Stomach (tissue), 8 donors: ENCODE measurements at regions not wholly inside any gene's neighbourhood (a gene's known extent, or its start where the extent isn't known, plus 50 kb on each side); places are given as distances from the start of the nearest gene placed in this dataset.
A peak's percentile ranks its signal among the peaks of the same experiment; 100 is the strongest.

Experiments used
- DNase-seq, 2 donors: peaks; one replicate each; pipeline versions ENCODE4 v3.0.0 to v3.0.0-alpha.2; 2013 to 2019
- H3K27ac ChIP-seq, 5 donors: fragments of 200-600 bp in 4 of 5; sonication (generic) in 4 of 5; one replicate each; pipeline ENCODE4 v1.5.1; 2013 to 2019; ENCODE audit warnings: mild to moderate bottlenecking in 1 of 5, moderate library complexity in 1 of 5
- H3K27me3 ChIP-seq, 3 donors: fragments of 200-600 bp; sonication (generic); one replicate each; pipeline ENCODE4 v1.5.1; 2017 to 2019; ENCODE audit warnings: mixed run types in 1 of 3
- H3K36me3 ChIP-seq, 4 donors: fragments of 200-600 bp; sonication (generic); 1 replicate in 3 of 4; 2 replicates in 1 of 4; pipeline ENCODE4 v1.5.1; 2016 to 2019
- H3K4me1 ChIP-seq, 4 donors: fragments of 200-600 bp; sonication (generic); one replicate each; pipeline ENCODE4 v1.5.1; 2016 to 2019
- H3K4me3 ChIP-seq, 4 donors: fragments of 200-600 bp; sonication (generic) in 3 of 4; one replicate each; pipeline ENCODE4 v1.5.1; 2016 to 2019; ENCODE audit warnings: mild to moderate bottlenecking in 1 of 4
- H3K9me3 ChIP-seq, 4 donors: fragments of 200-600 bp; sonication (generic); one replicate each; pipeline ENCODE4 v1.5.1; 2016 to 2019
- CTCF ChIP-seq, 7 experiments: fragments of 450-650 bp in 4 of 7; fragments of 200-600 bp in 3 of 7; sonication (generic) in 3 of 7; IDR thresholded peaks; one replicate each; pipeline ENCODE4 v1.5.1; 2016 to 2019; ENCODE audit warnings: antibody characterized with exemption in 7 of 7, control low read depth in 2 of 7, mild to moderate bottlenecking in 1 of 7
- EP300 ChIP-seq: sonication (generic); formaldehyde crosslinking; IDR thresholded peaks from one replicate; pipeline ENCODE4 v1.6.1; 2017; ENCODE audit warnings: antibody characterized with exemption
- POLR2A ChIP-seq, 4 donors: fragments of 450-650 bp; IDR thresholded peaks; one replicate each; pipeline ENCODE4 v1.6.1; 2016; ENCODE audit warnings: antibody characterized with exemption in 4 of 4, control low read depth in 2 of 4, mild to moderate bottlenecking in 1 of 4, moderate library complexity in 1 of 4
- POLR2AphosphoS5 ChIP-seq, 3 donors: sonication (generic); formaldehyde crosslinking; IDR thresholded peaks; one replicate each; pipeline ENCODE4 v1.6.1; 2016; ENCODE audit warnings: antibody characterized with exemption in 3 of 3
- WGBS, 5 donors: extraction: QIAGEN DNeasy Blood & Tissue Kit in 3 of 5; methylation state at CpG; one replicate each; pipeline versions ENCODE4 v1.1.5 to v1.1.7; 2013 to 2018; 5-methylcytosine and 5-hydroxymethylcytosine counted together
- intact Hi-C: fragments of 100-400 bp; cut with DNase I; formaldehyde crosslinking; loops from one replicate; pipeline ENCODE4 v1.15.1; 2023; ENCODE audit warnings: low total_unique reads
- donor health status: healthy with polysubstance abuse.
- donor health status: Bipolar disorder and iron deficiency.
- donor health status: healthy.

- no peaks in the 10 kb centered on the region for H3K36me3 ChIP-seq
- DNase-seq, result no peak
- intact Hi-C loops, result no loop called here
- no peaks in the 10 kb centered on the region for H3K27me3 ChIP-seq
- WGBS, 5 donors, result 88 to 100% (median 98%) methylated on average over 1 to 2 of the region's 2 CpGs
- no peak overlapping the region for H3K27ac ChIP-seq
- H3K9me3 ChIP-seq, result peaks cover 0 to 7% (median 0%) of the 10 kb centered on the region in 4 donors
- TF ChIP-seq CTCF (IDR thresholded peaks at IDR 0.05) (no peak), POLR2AphosphoS5 (IDR thresholded peaks at IDR 0.05) (no peak), POLR2A (IDR thresholded peaks at IDR 0.05) (no peak), EP300 (no peak)
- H3K4me3 ChIP-seq, result no peak overlapping the region
- H3K4me1 ChIP-seq, result peaks cover 0 to 5% (median 0%) of the 10 kb centered on the region in 4 donors
Observed at GRCh38 chr5:50945139-50945538, 278.7 kb downstream of the PARP8 start.

- Histone ChIP-seq H3K4me3 (no peak overlapping the region), H3K27me3 (no peaks in the 10 kb centered on the region), H3K36me3 (no peaks in the 10 kb centered on the region), H3K27ac (no peak overlapping the region), H3K9me3 (peaks cover 0 to 3% (median 0%) of the 10 kb centered on the region in 4 donors), H3K4me1 (peaks cover 0 to 5% (median 0%) of the 10 kb centered on the region in 4 donors)
- DNase-seq, result peak in 1 of 2 donors; percentile 61
- intact Hi-C loops, result no loop called here
- TF ChIP-seq EP300 (no peak), CTCF (IDR thresholded peaks at IDR 0.05) (no peak), POLR2A (IDR thresholded peaks at IDR 0.05) (no peak), POLR2AphosphoS5 (IDR thresholded peaks at IDR 0.05) (no peak)
- 52 to 67% (median 59%) methylated on average over 6 of the region's 6 CpGs for WGBS, 5 donors
Observed at GRCh38 chr5:50947906-50948683, 281.7 kb downstream of the PARP8 start.

- intact Hi-C loops, result no loop called here
- no peak for DNase-seq
- 85 to 100% (median 100%) methylated on average over 1 of the region's 1 CpG for WGBS, 5 donors
Observed at GRCh38 chr5:50953290-50953689, 286.9 kb downstream of the PARP8 start.

More at GRCh38 chr5:50953290-50953689, 286.9 kb downstream of the PARP8 start:
- Histone ChIP-seq H3K27ac (no peak overlapping the region), H3K4me3 (no peak overlapping the region), H3K36me3 (no peaks in the 10 kb centered on the region), H3K27me3 (no peaks in the 10 kb centered on the region), H3K9me3 (no peaks in the 10 kb centered on the region), H3K4me1 (peaks cover 0 to under 1% (median 0%) of the 10 kb centered on the region in 4 donors)
- TF ChIP-seq POLR2A (IDR thresholded peaks at IDR 0.05), result no peak
- no peak for TF ChIP-seq EP300
- no peak for TF ChIP-seq CTCF (IDR thresholded peaks at IDR 0.05)
- TF ChIP-seq POLR2AphosphoS5 (IDR thresholded peaks at IDR 0.05), result no peak
